ENCODE measurements at regions not wholly inside any gene's neighbourhood (a gene's known extent, or its start where the extent isn't known, plus 50 kb on each side); places are given as distances from the start of the nearest gene placed in this dataset.

- no peak for DNase-seq
- Histone ChIP-seq H3K27ac (ENCODE audit: low read length) (no peak overlapping the region), H3K36me3 (ENCODE audit: control insufficient read depth, insufficient read depth, low read length) (no peaks in the 10 kb centered on the region), H3K4me3 (ENCODE audit: low read length) (no peak overlapping the region), H3K27me3 (ENCODE audit: control insufficient read depth, insufficient read depth, low read length) (no peaks in the 10 kb centered on the region), H3K4me1 (ENCODE audit: control insufficient read depth, insufficient read depth, low read length) (peaks cover 21% of the 10 kb centered on the region), H3K9me3 (ENCODE audit: control insufficient read depth, insufficient read depth, low read length) (no peaks in the 10 kb centered on the region)
- TF ChIP-seq, protein P1, sequence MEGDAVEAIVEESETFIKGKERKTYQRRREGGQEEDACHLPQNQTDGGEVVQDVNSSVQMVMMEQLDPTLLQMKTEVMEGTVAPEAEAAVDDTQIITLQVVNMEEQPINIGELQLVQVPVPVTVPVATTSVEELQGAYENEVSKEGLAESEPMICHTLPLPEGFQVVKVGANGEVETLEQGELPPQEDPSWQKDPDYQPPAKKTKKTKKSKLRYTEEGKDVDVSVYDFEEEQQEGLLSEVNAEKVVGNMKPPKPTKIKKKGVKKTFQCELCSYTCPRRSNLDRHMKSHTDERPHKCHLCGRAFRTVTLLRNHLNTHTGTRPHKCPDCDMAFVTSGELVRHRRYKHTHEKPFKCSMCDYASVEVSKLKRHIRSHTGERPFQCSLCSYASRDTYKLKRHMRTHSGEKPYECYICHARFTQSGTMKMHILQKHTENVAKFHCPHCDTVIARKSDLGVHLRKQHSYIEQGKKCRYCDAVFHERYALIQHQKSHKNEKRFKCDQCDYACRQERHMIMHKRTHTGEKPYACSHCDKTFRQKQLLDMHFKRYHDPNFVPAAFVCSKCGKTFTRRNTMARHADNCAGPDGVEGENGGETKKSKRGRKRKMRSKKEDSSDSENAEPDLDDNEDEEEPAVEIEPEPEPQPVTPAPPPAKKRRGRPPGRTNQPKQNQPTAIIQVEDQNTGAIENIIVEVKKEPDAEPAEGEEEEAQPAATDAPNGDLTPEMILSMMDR (IDR thresholded peaks at IDR 0.05) = no peak
- intact Hi-C loops (cut with micrococcal nuclease) = no loop called here
- no peak for ATAC-seq
- peaks cover 32 to 35% of the 10 kb centered on the region in 2 donors for H3K4me1 Mint-ChIP-seq
- H3K36me3 Mint-ChIP-seq = no peaks in the 10 kb centered on the region
- H3K27ac Mint-ChIP-seq = no peak overlapping the region
- peaks cover 3 to 17% of the 10 kb centered on the region in 2 donors for H3K27me3 Mint-ChIP-seq (ENCODE audit: low read depth in 2 of 2)
- no peak overlapping the region for H3K4me3 Mint-ChIP-seq
- 97% methylated on average over 3 of the region's 3 CpGs for WGBS (ENCODE audit: insufficient coverage)
- H3K9me3 Mint-ChIP-seq = no peaks in the 10 kb centered on the region
Observed at GRCh38 chr5:81817086-81817485, 66.2 kb upstream of the SSBP2 start.

GRCh38 chr5:81815321-81815720, 64.4 kb upstream of the SSBP2 start:
- intact Hi-C loops (cut with micrococcal nuclease) = no loop called here
- TF ChIP-seq, protein P1 (IDR thresholded peaks at IDR 0.05) = no peak
- H3K9me3 ChIP-seq (ENCODE audit: control insufficient read depth, insufficient read depth, low read length) = no peaks in the 10 kb centered on the region

DNA sequence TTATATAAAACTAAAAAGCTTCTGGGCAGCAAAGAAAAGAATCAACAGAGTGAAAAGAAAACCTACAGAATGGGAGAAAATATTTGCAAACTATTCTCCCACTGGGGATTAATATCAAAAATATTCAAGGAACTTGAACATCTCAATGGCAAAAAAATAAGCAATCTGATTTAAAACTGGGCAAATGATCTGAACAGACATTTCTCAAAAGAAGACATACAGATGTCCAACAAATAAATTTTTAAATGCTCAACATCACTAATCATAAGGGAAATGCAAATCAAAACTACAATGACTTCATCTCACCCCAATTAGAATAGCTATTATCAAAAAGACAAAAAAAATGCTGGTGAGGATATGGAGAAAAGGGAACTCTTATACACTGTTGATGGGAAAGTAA, 57.2 kb upstream of the SSBP2 start:
- Histone ChIP-seq H3K9me3 (ENCODE audit: control insufficient read depth, insufficient read depth, low read length) (no peaks in the 10 kb centered on the region), H3K27ac (ENCODE audit: low read length) (no peak overlapping the region), H3K4me3 (ENCODE audit: low read length) (no peak overlapping the region), H3K36me3 (ENCODE audit: control insufficient read depth, insufficient read depth, low read length) (no peaks in the 10 kb centered on the region), H3K27me3 (ENCODE audit: control insufficient read depth, insufficient read depth, low read length) (no peaks in the 10 kb centered on the region), H3K4me1 (ENCODE audit: control insufficient read depth, insufficient read depth, low read length) (no peaks in the 10 kb centered on the region)
- DNase-seq = no peak
- intact Hi-C loops (cut with micrococcal nuclease) = no loop called here
- Mint-ChIP-seq H3K4me3 (no peak overlapping the region), H3K9me3 (peaks cover 2 to 8% of the 10 kb centered on the region in 2 donors), H3K36me3 (peaks cover 7% of the 10 kb centered on the region), H3K27ac (no peak overlapping the region), H3K4me1 (no peaks in the 10 kb centered on the region), H3K27me3 (ENCODE audit: low read depth in 2 of 2) (peaks cover 3 to 18% of the 10 kb centered on the region in 2 donors)
- ATAC-seq = no peak
- TF ChIP-seq, protein P1 (IDR thresholded peaks at IDR 0.05) = no peak

More at GRCh38 chr5:81815321-81815720, 64.4 kb upstream of the SSBP2 start:
- Histone ChIP-seq H3K4me3 (ENCODE audit: low read length) (no peak overlapping the region), H3K36me3 (ENCODE audit: control insufficient read depth, insufficient read depth, low read length) (no peaks in the 10 kb centered on the region), H3K27me3 (ENCODE audit: control insufficient read depth, insufficient read depth, low read length) (no peaks in the 10 kb centered on the region), H3K27ac (ENCODE audit: low read length) (no peak overlapping the region), H3K4me1 (ENCODE audit: control insufficient read depth, insufficient read depth, low read length) (peaks cover 21% of the 10 kb centered on the region)
- 100% methylated on average over 2 of the region's 3 CpGs for WGBS (ENCODE audit: insufficient coverage)
- no peak overlapping the region for H3K27ac Mint-ChIP-seq
- no peak overlapping the region for H3K4me3 Mint-ChIP-seq
- H3K27me3 Mint-ChIP-seq (ENCODE audit: low read depth in 2 of 2) = peaks cover 3 to 17% of the 10 kb centered on the region in 2 donors
- no peaks in the 10 kb centered on the region for H3K9me3 Mint-ChIP-seq
- peaks cover 31 to 32% of the 10 kb centered on the region in 2 donors for H3K4me1 Mint-ChIP-seq
- ATAC-seq (no peak), DNase-seq (no peak)
- no peaks in the 10 kb centered on the region for H3K36me3 Mint-ChIP-seq

DNA sequence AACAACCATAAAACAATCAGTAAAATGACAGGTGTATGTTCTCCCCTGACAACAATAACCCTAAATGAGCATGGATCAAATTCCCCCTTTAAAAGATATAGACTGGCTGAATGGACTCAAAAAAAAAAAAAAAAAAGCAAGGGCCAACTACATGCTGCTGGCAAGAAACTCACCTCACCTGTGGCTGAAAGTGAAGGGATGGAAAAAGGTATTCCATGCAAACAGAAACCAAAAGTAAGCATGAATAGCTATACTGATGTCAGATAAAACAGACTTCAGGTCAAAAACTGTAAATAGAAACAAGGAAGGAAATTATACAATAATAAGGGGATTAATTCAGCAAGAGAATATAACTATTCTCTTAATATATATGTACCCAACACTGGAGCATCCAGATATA, 54.2 kb upstream of the SSBP2 start:
- TF ChIP-seq, protein P1 (IDR thresholded peaks at IDR 0.05) = no peak
- Histone ChIP-seq H3K36me3 (ENCODE audit: control insufficient read depth, insufficient read depth, low read length) (no peaks in the 10 kb centered on the region), H3K4me3 (ENCODE audit: low read length) (no peak overlapping the region), H3K9me3 (ENCODE audit: control insufficient read depth, insufficient read depth, low read length) (no peaks in the 10 kb centered on the region), H3K27ac (ENCODE audit: low read length) (no peak overlapping the region), H3K27me3 (ENCODE audit: control insufficient read depth, insufficient read depth, low read length) (no peaks in the 10 kb centered on the region), H3K4me1 (ENCODE audit: control insufficient read depth, insufficient read depth, low read length) (no peaks in the 10 kb centered on the region)
- DNase-seq (no peak), ATAC-seq (no peak)
- Mint-ChIP-seq H3K9me3 (peaks cover 2 to 8% of the 10 kb centered on the region in 2 donors), H3K27ac (no peak overlapping the region), H3K4me3 (no peak overlapping the region), H3K27me3 (ENCODE audit: low read depth in 2 of 2) (peaks cover 3 to 18% of the 10 kb centered on the region in 2 donors), H3K4me1 (no peaks in the 10 kb centered on the region), H3K36me3 (peaks cover 7% of the 10 kb centered on the region)
- intact Hi-C loops (cut with micrococcal nuclease) = no loop called here
